HEK293T (cell line): ENCODE measurements at regions not wholly inside any gene's neighbourhood (a gene's known extent, or its start where the extent isn't known, plus 50 kb on each side); places are given as distances from the start of the nearest gene placed in this dataset.

Experiments used
- ARNT ChIP-seq: fragments of 450-650 bp; IDR thresholded peaks from 2 replicates; pipeline ENCODE4 v1.6.1; 2017; ENCODE audit warnings: mild to moderate bottlenecking
- FOXA1 ChIP-seq: fragments of 450-650 bp; IDR thresholded peaks from 2 replicates; pipeline ENCODE4 v1.6.1; 2016; ENCODE audit warnings: mild to moderate bottlenecking
- FOXK2 ChIP-seq: fragments of 450-650 bp; IDR thresholded peaks from 2 replicates; pipeline ENCODE4 v1.6.1; 2016; ENCODE audit warnings: mild to moderate bottlenecking
- L3MBTL2 ChIP-seq: fragments of 450-650 bp; conservative IDR thresholded peaks from 2 replicates; pipeline ENCODE4 v1.6.1; 2016; ENCODE audit warnings: mild to moderate bottlenecking
- PKNOX1 ChIP-seq: fragments of 450-650 bp; IDR thresholded peaks from 2 replicates; pipeline ENCODE4 v1.6.1; 2016
- SP1 ChIP-seq: fragments of 450-650 bp; IDR thresholded peaks from 2 replicates; pipeline ENCODE4 v1.6.1; 2017
- SUZ12 ChIP-seq: fragments of 450-650 bp; IDR thresholded peaks from 2 replicates; pipeline ENCODE4 v1.6.1; 2016; ENCODE audit warnings: mild to moderate bottlenecking

- TF ChIP-seq PKNOX1: no peak
- TF ChIP-seq L3MBTL2: no peak
- no peak for TF ChIP-seq SP1
- no peak for TF ChIP-seq FOXK2
- TF ChIP-seq ARNT: no peak
- TF ChIP-seq FOXA1: no peak
- no peak for TF ChIP-seq SUZ12
Measured at GRCh38 chr4:141812158-141812557, 175.8 kb downstream of the IL15 start.
